Spleen (tissue), 7 donors: ENCODE measurements at regions not wholly inside any gene's neighbourhood (a gene's known extent, or its start where the extent isn't known, plus 50 kb on each side); places are given as distances from the start of the nearest gene placed in this dataset.

ENCODE experiments used
- CTCF ChIP-seq, 11 experiments: fragments of 200-600 bp in 7 of 11; fragments of 450-650 bp in 4 of 11; sonication (generic) in 4 of 11; IDR thresholded peaks in 8 of 11; conservative IDR thresholded peaks in 3 of 11; 1 replicate in 7 of 11; 2 replicates in 4 of 11; pipeline versions ENCODE4 v1.4.0 to v1.8.0; 2016 to 2021; ENCODE audit warnings: antibody characterized with exemption in 11 of 11, inconsistent platforms in 4 of 11, mild to moderate bottlenecking in 1 of 11
- POLR2A ChIP-seq, 3 donors: fragments of 450-650 bp; IDR thresholded peaks; one replicate each; pipeline ENCODE4 v1.5.1; 2017; ENCODE audit warnings: antibody characterized with exemption in 3 of 3, mild to moderate bottlenecking in 1 of 3
- donor health status: DM: no; HTN: no; CAD: no; lungs with moderate emphysema.
- donor health status: DM: no; HTN: no; CAD: no.
- donor health status: DM: no; HTN: no; CAD: no.

GRCh38 chr2:183476490-183476889 is 352.2 kb downstream of the NUP35 start:
- no peak for TF ChIP-seq POLR2A (IDR thresholded peaks at IDR 0.05)
- no peak for TF ChIP-seq CTCF (IDR thresholded peaks at IDR 0.05 in 8 of 11, conservative IDR thresholded peaks at IDR 0.05 in 3 of 11)
